Vagina (tissue), 2 donors: ENCODE measurements at regions not wholly inside any gene's neighbourhood (a gene's known extent, or its start where the extent isn't known, plus 50 kb on each side); places are given as distances from the start of the nearest gene placed in this dataset.

Experiments
- CTCF ChIP-seq, 3 experiments: fragments of 450-650 bp in 2 of 3; fragments of 200-600 bp in 1 of 3; sonication (generic) in 1 of 3; IDR thresholded peaks; one replicate each; pipeline ENCODE4 v1.5.1; 2017 to 2019; ENCODE audit warnings: antibody characterized with exemption in 3 of 3, mild to moderate bottlenecking in 2 of 3, moderate library complexity in 2 of 3
- POLR2AphosphoS5 ChIP-seq, 2 donors: sonication (generic); formaldehyde crosslinking; IDR thresholded peaks; one replicate each; pipeline ENCODE4 v1.9.0; 2017; ENCODE audit warnings: antibody characterized with exemption in 2 of 2, mild to moderate bottlenecking in 2 of 2, low read depth in 1 of 2; ENCODE audit not compliant: insufficient read depth in 1 of 2

GRCh38 chr1:56215086-56215485 is 364.3 kb downstream of the PLPP3 start:
- TF ChIP-seq POLR2AphosphoS5 (IDR thresholded peaks at IDR 0.05; ENCODE audit: insufficient read depth in 1 of 2, low read depth in 1 of 2) = no peak
- no peak for TF ChIP-seq CTCF (IDR thresholded peaks at IDR 0.05)
